ENCODE measurements at regions not wholly inside any gene's neighbourhood (a gene's known extent, or its start where the extent isn't known, plus 50 kb on each side); places are given as distances from the start of the nearest gene placed in this dataset.

DNA sequence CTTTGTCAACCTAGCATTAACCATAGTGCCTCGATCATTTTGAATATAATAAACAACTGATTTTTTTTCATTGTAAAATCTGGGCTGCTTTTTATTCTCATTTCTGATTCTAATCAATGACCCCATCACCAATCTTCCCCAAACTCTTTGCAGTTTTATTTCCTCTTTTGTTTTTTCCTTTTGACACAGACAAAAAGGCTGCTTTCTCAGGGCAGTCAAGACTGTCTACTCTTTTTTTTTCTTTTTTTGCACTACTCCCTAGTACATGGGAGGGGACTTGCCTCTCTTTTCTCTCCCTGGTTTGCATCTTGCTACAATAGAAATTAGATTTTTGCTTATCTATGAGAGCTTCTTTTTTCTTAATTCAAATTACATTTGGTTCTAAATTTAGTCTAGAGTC, 987.9 kb downstream of the ADGRL2 start:
- TF ChIP-seq, protein P1, sequence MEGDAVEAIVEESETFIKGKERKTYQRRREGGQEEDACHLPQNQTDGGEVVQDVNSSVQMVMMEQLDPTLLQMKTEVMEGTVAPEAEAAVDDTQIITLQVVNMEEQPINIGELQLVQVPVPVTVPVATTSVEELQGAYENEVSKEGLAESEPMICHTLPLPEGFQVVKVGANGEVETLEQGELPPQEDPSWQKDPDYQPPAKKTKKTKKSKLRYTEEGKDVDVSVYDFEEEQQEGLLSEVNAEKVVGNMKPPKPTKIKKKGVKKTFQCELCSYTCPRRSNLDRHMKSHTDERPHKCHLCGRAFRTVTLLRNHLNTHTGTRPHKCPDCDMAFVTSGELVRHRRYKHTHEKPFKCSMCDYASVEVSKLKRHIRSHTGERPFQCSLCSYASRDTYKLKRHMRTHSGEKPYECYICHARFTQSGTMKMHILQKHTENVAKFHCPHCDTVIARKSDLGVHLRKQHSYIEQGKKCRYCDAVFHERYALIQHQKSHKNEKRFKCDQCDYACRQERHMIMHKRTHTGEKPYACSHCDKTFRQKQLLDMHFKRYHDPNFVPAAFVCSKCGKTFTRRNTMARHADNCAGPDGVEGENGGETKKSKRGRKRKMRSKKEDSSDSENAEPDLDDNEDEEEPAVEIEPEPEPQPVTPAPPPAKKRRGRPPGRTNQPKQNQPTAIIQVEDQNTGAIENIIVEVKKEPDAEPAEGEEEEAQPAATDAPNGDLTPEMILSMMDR (IDR thresholded peaks at IDR 0.05 in 4 of 5, conservative IDR thresholded peaks at IDR 0.05 in 1 of 5): no peak
- no peak for TF ChIP-seq POLR2A (IDR thresholded peaks at IDR 0.05)

All from gastrocnemius medialis (tissue), 4 donors.